A549 (cell line): ENCODE measurements at regions not wholly inside any gene's neighbourhood (a gene's known extent, or its start where the extent isn't known, plus 50 kb on each side); places are given as distances from the start of the nearest gene placed in this dataset.

Experiments
- ATAC-seq, 2 experiments: fragments of 200-7000 bp in 1 of 2; fragments of >200 bp in 1 of 2; cut with Nextera tagmentation in 1 of 2; cut with Tn5 transposase in 1 of 2; 3 replicates each; pipeline versions ENCODE4 v1.8.0 to v1.9.1; 2018 to 2020; ENCODE audit warnings: mild to moderate bottlenecking in 1 of 2, moderate library complexity in 1 of 2
- CTCF ChIA-PET: fragments of 300-600 bp; sonication (Branson Sonifier 250); formaldehyde crosslinking; extraction: SDS; loops from one replicate; lab custom pipeline; 2021; ENCODE audit warnings: antibody characterized with exemption, inconsistent platforms; lab: Yijun Ruan, JAX
- POLR2A ChIA-PET: fragments of 350-600 bp; formaldehyde crosslinking; extraction: SDS; loops from one replicate; lab custom pipeline; 2021; ENCODE audit warnings: antibody characterized with exemption, inconsistent platforms; lab: Yijun Ruan, JAX
- DNase-seq, 2 experiments: peaks; one replicate each; pipeline versions ENCODE4 v3.0.0 to v3.0.0-alpha.2; 2011 to 2016; ENCODE audit warnings: low read depth in 1 of 2, low spot score in 1 of 2
- FAIRE-seq: peaks from 2 replicates; lab custom pipeline; 2011; peaks lifted over from hg19 to GRCh38; lab: Jason Lieb, UNC
- H3K27ac ChIP-seq, 2 experiments: fragments of >200 bp; sonication (Bioruptor Twin); formaldehyde crosslinking; 3 replicates each; pipeline ENCODE4 v1.5.1; 2016 to 2017
- H3K4me1 ChIP-seq: fragments of >200 bp; sonication (Bioruptor Twin); formaldehyde crosslinking; 3 replicates; pipeline ENCODE4 v1.6.1; 2016
- H3K4me2 ChIP-seq: fragments of >200 bp; sonication (Bioruptor Twin); formaldehyde crosslinking; 3 replicates; pipeline ENCODE4 v1.6.1; 2016
- H3K4me3 ChIP-seq: fragments of >200 bp; sonication (Bioruptor Twin); formaldehyde crosslinking; 3 replicates; pipeline ENCODE4 v1.5.1; 2016
- H3K9me3 ChIP-seq: fragments of >200 bp; sonication (Bioruptor Twin); formaldehyde crosslinking; 3 replicates; pipeline ENCODE4 v1.6.1; 2016
- BCL3 ChIP-seq: fragments of >200 bp; sonication (Bioruptor Twin); formaldehyde crosslinking; IDR thresholded peaks from 3 replicates; pipeline ENCODE4 v1.6.1; 2016
- CEBPB ChIP-seq, 2 experiments: fragments of >200 bp in 1 of 2; sonication (Bioruptor Twin) in 1 of 2; formaldehyde crosslinking in 1 of 2; IDR thresholded peaks; 2 replicates each; pipeline ENCODE4 v1.6.1; 2012 to 2016
- CHD2 ChIP-seq: fragments of 150-350 bp; IDR thresholded peaks from 2 replicates; pipeline ENCODE4 v1.6.1; 2014; ENCODE audit warnings: low read length; ENCODE audit not compliant: partially characterized antibody
- CHD4 ChIP-seq: fragments of 200-600 bp; sonication (generic); IDR thresholded peaks from 2 replicates; pipeline ENCODE4 v1.6.1; 2016; ENCODE audit warnings: antibody characterized with exemption, mild to moderate bottlenecking, borderline replicate concordance
- CTCF ChIP-seq: fragments of >200 bp; sonication (Bioruptor Twin); formaldehyde crosslinking; IDR thresholded peaks from 3 replicates; pipeline ENCODE4 v1.5.1; 2016
- E2F6 ChIP-seq: IDR thresholded peaks from 2 replicates; pipeline ENCODE4 v1.6.1; 2012; ENCODE audit warnings: low read depth, borderline replicate concordance
- HDAC2 ChIP-seq: fragments of 200-600 bp; sonication (generic); IDR thresholded peaks from 2 replicates; pipeline ENCODE4 v1.6.1; 2016
- HOXA7 ChIP-seq: fragments of 250-450 bp; sonication (Bioruptor Pico); IDR thresholded peaks from 2 replicates; pipeline ENCODE4 v1.5.0; 2020; ENCODE audit warnings: mild to moderate bottlenecking, moderate library complexity
- JUN ChIP-seq, 2 experiments: fragments of >200 bp; sonication (Bioruptor Twin); formaldehyde crosslinking; IDR thresholded peaks; 2 replicates in 1 of 2; 3 replicates in 1 of 2; pipeline ENCODE4 v1.6.1; 2016 to 2017
- KDM1A ChIP-seq: fragments of 200-600 bp; sonication (generic); IDR thresholded peaks from 2 replicates; pipeline ENCODE4 v1.6.1; 2016; ENCODE audit warnings: low read depth, mild to moderate bottlenecking
- MAZ ChIP-seq: fragments of 150-350 bp; IDR thresholded peaks from 2 replicates; pipeline ENCODE4 v1.6.1; 2014; ENCODE audit warnings: antibody characterized with exemption, low read depth, low read length, borderline replicate concordance
- MYC ChIP-seq: IDR thresholded peaks from 2 replicates; pipeline ENCODE4 v1.6.1; 2012; ENCODE audit warnings: mild to moderate bottlenecking, inconsistent platforms, low read length, improper control_type of control experiment, borderline replicate concordance
- NFE2L2 ChIP-seq: fragments of 150-350 bp; conservative IDR thresholded peaks from 2 replicates; pipeline ENCODE4 v1.6.1; 2014; ENCODE audit warnings: low read length
- PBX3 ChIP-seq: IDR thresholded peaks from 2 replicates; pipeline ENCODE4 v1.6.1; 2012
- PHF8 ChIP-seq: fragments of 200-600 bp; sonication (generic); IDR thresholded peaks from 2 replicates; pipeline ENCODE4 v1.6.1; 2016; ENCODE audit warnings: low read depth, mild to moderate bottlenecking, antibody characterized with exemption, moderate library complexity, borderline replicate concordance
- POLR2A ChIP-seq: IDR thresholded peaks from 2 replicates; pipeline ENCODE4 v1.6.1; 2012; ENCODE audit warnings: mild to moderate bottlenecking, low read length
- RARB ChIP-seq: fragments of 250-450 bp; sonication (Bioruptor Pico); IDR thresholded peaks from 2 replicates; pipeline ENCODE4 v1.8.0; 2021; ENCODE audit warnings: mild to moderate bottlenecking, moderate library complexity
- RFX5 ChIP-seq: fragments of 450-650 bp; IDR thresholded peaks from 2 replicates; pipeline ENCODE4 v1.7.1; 2014; ENCODE audit warnings: antibody characterized with exemption, mild to moderate bottlenecking, moderate library complexity
- SREBF2 ChIP-seq: fragments of 450-650 bp; IDR thresholded peaks from 2 replicates; pipeline ENCODE4 v1.6.1; 2014; ENCODE audit warnings: mild to moderate bottlenecking, moderate library complexity
- TP53 ChIP-seq: fragments of 250-450 bp; sonication (Bioruptor Pico); IDR thresholded peaks from 2 replicates; pipeline ENCODE4 v1.5.0; 2021; ENCODE audit warnings: mild to moderate bottlenecking, moderate library complexity
- ZC3H11A ChIP-seq: fragments of 450-650 bp; IDR thresholded peaks from 2 replicates; pipeline ENCODE4 v1.6.1; 2014; ENCODE audit warnings: antibody characterized with exemption, mild to moderate bottlenecking
- ZFP36 ChIP-seq: fragments of 450-650 bp; IDR thresholded peaks from 2 replicates; pipeline ENCODE4 v1.6.1; 2014; ENCODE audit warnings: borderline replicate concordance; ENCODE audit not compliant: partially characterized antibody
- WGBS: methylation state at CpG from one replicate; pipeline ENCODE4 v1.1.6; 2017; ENCODE audit errors: missing lambda C conversion rate; 5-methylcytosine and 5-hydroxymethylcytosine counted together

GRCh38 chr12:102331419-102331818 lies 133.8 kb upstream of the PMCH start:
- no peak for FAIRE-seq

GRCh38 chr12:102329883-102330282 lies 132.2 kb upstream of the PMCH start:
- no peak for FAIRE-seq
- no peak overlapping the region for H3K4me2 ChIP-seq

More at GRCh38 chr12:102331419-102331818, 133.8 kb upstream of the PMCH start:
- POLR2A ChIA-PET: no interaction called here
- ATAC-seq: no peak
- no peak overlapping the region for H3K27ac ChIP-seq
- H3K4me3 ChIP-seq: no peak overlapping the region
- CTCF ChIA-PET: no interaction called here
- no peak for DNase-seq
- 0 out of 3 replicates have a peak, but pooled peaks cover 2% of the 10 kb centered on the region for H3K9me3 ChIP-seq
- no peaks in the 10 kb centered on the region for H3K4me1 ChIP-seq
- no peak overlapping the region for H3K4me2 ChIP-seq
- TF ChIP-seq BCL3 (no peak), SREBF2 (no peak), MAZ (no peak), CHD2 (no peak), PHF8 (no peak), KDM1A (no peak), PBX3 (no peak), JUN (IDR thresholded peaks at IDR 0.05) (no peak), E2F6 (no peak), CTCF (no peak), NFE2L2 (no peak), RFX5 (no peak), RARB (CRISPR knock-in tag) (no peak), MYC (no peak), CHD4 (no peak), ZFP36 (no peak), ZC3H11A (no peak), TP53 (CRISPR knock-in tag) (no peak), HOXA7 (CRISPR knock-in tag) (no peak)
- WGBS: 0% methylated on average over 1 of the region's 1 CpG

More at GRCh38 chr12:102329883-102330282, 132.2 kb upstream of the PMCH start:
- no peak for DNase-seq
- ChIA-PET CTCF (interaction anchor here (0.9 to 1.1 kb wide), 2 partner anchors 66 to 154 kb away, joined by 3 read pairs; no protein-coding TSS in a partner anchor), POLR2A (no interaction called here)
- ATAC-seq: no peak
- Histone ChIP-seq H3K9me3 (0 out of 3 replicates have a peak, but pooled peaks cover 4% of the 10 kb centered on the region), H3K4me3 (no peak overlapping the region), H3K27ac (no peak overlapping the region), H3K4me1 (no peaks in the 10 kb centered on the region)
- no peak for TF ChIP-seq ZFP36
- no peak for TF ChIP-seq CEBPB (IDR thresholded peaks at IDR 0.05)
- no peak for TF ChIP-seq HDAC2
- TF ChIP-seq KDM1A: no peak
- TF ChIP-seq POLR2A: no peak
- no peak for TF ChIP-seq NFE2L2
- TF ChIP-seq CTCF: no peak
- TF ChIP-seq MAZ: no peak
- no peak for TF ChIP-seq SREBF2
